ENCODE measurements at regions not wholly inside any gene's neighbourhood (a gene's known extent, or its start where the extent isn't known, plus 50 kb on each side); places are given as distances from the start of the nearest gene placed in this dataset.

DNA sequence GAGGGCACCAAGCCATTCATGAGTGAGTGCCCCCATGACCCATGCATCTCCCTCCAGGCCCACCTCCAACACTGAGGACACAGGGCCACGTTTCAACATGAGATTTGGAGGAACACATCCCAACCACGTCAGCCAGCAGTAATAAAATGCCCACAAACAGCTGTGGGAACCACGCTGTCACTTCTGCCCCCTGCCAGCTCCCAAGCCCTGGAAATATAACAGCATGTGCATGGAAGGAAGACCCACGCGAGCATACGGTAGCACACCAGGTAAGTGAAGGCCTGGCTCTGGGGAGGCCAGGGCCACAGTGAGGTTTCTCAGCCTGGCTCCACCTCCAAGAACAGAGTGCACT lies 168.9 kb upstream of the PFKP start:
- no peak for TF ChIP-seq ZNF274 (IDR thresholded peaks at IDR 0.05; ENCODE audit: low read depth, low read length)
- no peak for TF ChIP-seq YY1 (IDR thresholded peaks at IDR 0.05; ENCODE audit: insufficient read depth, insufficient read length)
- TF ChIP-seq SUZ12 (IDR thresholded peaks at IDR 0.05; ENCODE audit: extremely low read depth, insufficient read depth, insufficient read length): no peak

All from NT2/D1 (cell line).